HCT116 (cell line): ENCODE measurements at regions not wholly inside any gene's neighbourhood (a gene's known extent, or its start where the extent isn't known, plus 50 kb on each side); places are given as distances from the start of the nearest gene placed in this dataset.

Experiments used
- ATAC-seq: fragments of 200-7000 bp; cut with Tn5 transposase; 2 replicates; pipeline ENCODE4 v1.9.1; 2020; ENCODE audit warnings: mild to moderate bottlenecking, moderate library complexity
- BruUV-seq: library from RNA; stranded (reverse); fragments of 400-500 nt; replicated peaks from 2 replicates; lab custom pipeline; 2021; lab: Mats Ljungman, UMichigan
- CTCF ChIA-PET: fragments of 300-600 bp; sonication (Branson Sonifier 250); formaldehyde crosslinking; loops from one replicate; lab custom pipeline; 2021; ENCODE audit warnings: antibody characterized with exemption; lab: Charles Lee
- POLR2A ChIA-PET: fragments of 300-600, 350-600 bp; sonication (Branson Sonifier 250); formaldehyde crosslinking; loops from one replicate; lab custom pipeline; 2021; ENCODE audit warnings: antibody characterized with exemption; lab: Charles Lee
- RAD21 ChIA-PET, 2 experiments: fragments of 300-600 bp; sonication (Branson Sonifier 250); formaldehyde crosslinking; loops; one replicate each; lab custom pipeline; 2023; ENCODE audit warnings: low total read pairs in 2 of 2; ENCODE audit not compliant: uncharacterized antibody in 2 of 2, unreplicated experiment in 2 of 2, low non-redundant PET in 1 of 2; lab: Charles Lee
- DNase-seq: peaks from one replicate; pipeline ENCODE4 v3.0.0-alpha.2; 2010; ENCODE audit warnings: low read depth, low spot score
- H2AFZ ChIP-seq: fragments of 200-600 bp; shearing (Covaris generic), sonication (generic); 2 replicates; pipeline ENCODE4 v1.6.1; 2017; ENCODE audit warnings: low read depth, mixed run types, mixed read lengths, antibody characterized with exemption, low read length; ENCODE audit not compliant: poor library complexity, severe bottlenecking
- H3K27ac ChIP-seq: 2 replicates; pipeline ENCODE4 v1.5.1; 2012; ENCODE audit warnings: low read depth, low read length
- H3K27me3 ChIP-seq: fragments of 200-600 bp; sonication (generic); 2 replicates; pipeline ENCODE4 v1.6.1; 2016; ENCODE audit warnings: mixed run types, low read length, mixed read lengths; ENCODE audit not compliant: insufficient read depth
- H3K36me3 ChIP-seq, 2 experiments: fragments of 200-500 bp in 1 of 2; fragments of 200-600 bp in 1 of 2; sonication (Bioruptor generic) in 1 of 2; sonication (generic) in 1 of 2; 2 replicates each; pipeline versions ENCODE4 v1.5.1 to v1.6.1; 2014 to 2016; ENCODE audit warnings: low read length in 2 of 2, inconsistent platforms in 1 of 2, mixed read lengths in 1 of 2, mixed run types in 1 of 2; ENCODE audit not compliant: insufficient read depth in 2 of 2, control insufficient read depth in 1 of 2
- H3K4me1 ChIP-seq, 2 experiments: fragments of 200-600 bp in 1 of 2; sonication (generic) in 1 of 2; 2 replicates each; pipeline versions ENCODE4 v1.5.1 to v1.6.1; 2012 to 2017; ENCODE audit warnings: low read length in 2 of 2, inconsistent platforms in 1 of 2, mild to moderate bottlenecking in 1 of 2, mixed read lengths in 1 of 2, mixed run types in 1 of 2, moderate library complexity in 1 of 2; ENCODE audit not compliant: insufficient read depth in 2 of 2, control insufficient read depth in 1 of 2
- H3K4me2 ChIP-seq: fragments of 200-600 bp; sonication (generic); 2 replicates; pipeline ENCODE4 v1.6.1; 2017; ENCODE audit warnings: mixed run types, low read length, mixed read lengths
- H3K4me3 ChIP-seq, 2 experiments: fragments of 200-600 bp in 1 of 2; sonication (generic) in 1 of 2; replicated peaks in 1 of 2; 2 replicates each; pipeline ENCODE4 v1.5.1; 2011 to 2016; ENCODE audit warnings: low read length in 2 of 2, control low read depth in 1 of 2, low read depth in 1 of 2, mild to moderate bottlenecking in 1 of 2, mixed read lengths in 1 of 2, mixed run types in 1 of 2
- H3K79me2 ChIP-seq: fragments of 200-600 bp; sonication (generic); 2 replicates; pipeline ENCODE4 v1.6.1; 2017; ENCODE audit warnings: mild to moderate bottlenecking, mixed run types, low read length, moderate library complexity, mixed read lengths; ENCODE audit not compliant: insufficient read depth
- H3K9ac ChIP-seq: fragments of 200-600 bp; sonication (generic); 2 replicates; pipeline ENCODE4 v1.6.1; 2016; ENCODE audit warnings: low read length, mixed read lengths
- H3K9me2 ChIP-seq: fragments of 200-600 bp; sonication (generic), shearing (Covaris generic); 2 replicates; pipeline ENCODE4 v1.6.1; 2017; ENCODE audit warnings: mixed run types, mild to moderate bottlenecking, moderate library complexity; ENCODE audit not compliant: insufficient read depth
- H3K9me3 ChIP-seq, 2 experiments: fragments of 200-500 bp in 1 of 2; fragments of 200-600 bp in 1 of 2; sonication (Bioruptor generic) in 1 of 2; sonication (generic) in 1 of 2; 2 replicates each; pipeline ENCODE4 v1.6.1; 2014 to 2017; ENCODE audit warnings: low read length in 2 of 2, mixed read lengths in 2 of 2, inconsistent platforms in 1 of 2, low read depth in 1 of 2, mild to moderate bottlenecking in 1 of 2, mixed run types in 1 of 2, moderate library complexity in 1 of 2; ENCODE audit not compliant: control insufficient read depth in 1 of 2, insufficient read depth in 1 of 2
- H4K20me1 ChIP-seq: fragments of 200-600 bp; sonication (generic), shearing (Covaris generic); 2 replicates; pipeline ENCODE4 v1.6.1; 2017; ENCODE audit warnings: mixed run types, mild to moderate bottlenecking, moderate library complexity; ENCODE audit not compliant: insufficient read depth
- CEBPB ChIP-seq: IDR thresholded peaks from 2 replicates; pipeline ENCODE4 v1.6.1; 2012; ENCODE audit warnings: low read depth
- EGR1 ChIP-seq: IDR thresholded peaks from 2 replicates; pipeline ENCODE4 v1.6.1; 2012; ENCODE audit warnings: low read depth
- ELF1 ChIP-seq: IDR thresholded peaks from 2 replicates; pipeline ENCODE4 v1.6.1; 2012; ENCODE audit warnings: low read depth, borderline replicate concordance
- FOSL1 ChIP-seq: IDR thresholded peaks from 2 replicates; pipeline ENCODE4 v1.6.1; 2012; ENCODE audit warnings: low read depth
- JUND ChIP-seq: IDR thresholded peaks from 2 replicates; pipeline ENCODE4 v1.6.1; 2012
- POLR2A ChIP-seq: IDR thresholded peaks from 2 replicates; pipeline ENCODE4 v1.7.0; 2011; ENCODE audit warnings: borderline replicate concordance; ENCODE audit not compliant: insufficient read depth, insufficient read length; ENCODE audit errors: extremely low read depth
- RAD21 ChIP-seq: IDR thresholded peaks from 2 replicates; pipeline ENCODE4 v1.6.1; 2012; ENCODE audit warnings: low read depth, mild to moderate bottlenecking
- TCF7L2 ChIP-seq: IDR thresholded peaks from 2 replicates; pipeline ENCODE4 v1.7.0; 2011; ENCODE audit warnings: borderline replicate concordance, inconsistent platforms; ENCODE audit not compliant: insufficient read depth, insufficient read length; ENCODE audit errors: extremely low read depth
- YY1 ChIP-seq: IDR thresholded peaks from 2 replicates; pipeline ENCODE4 v1.6.1; 2011; ENCODE audit warnings: low read length, low read depth, moderate library complexity, mild to moderate bottlenecking; ENCODE audit not compliant: insufficient replicate concordance; ENCODE audit errors: extremely low read depth
- intact Hi-C: fragments of 100-400 bp; cut with micrococcal nuclease; formaldehyde crosslinking; loops from 2 replicates; pipeline ENCODE4 v1.10.0; 2022
- TF ChIP-seq, protein P1 (sequence below): IDR thresholded peaks from 2 replicates; pipeline ENCODE4 v1.6.1; 2011; ENCODE audit warnings: mild to moderate bottlenecking, low read length, moderate library complexity; ENCODE audit not compliant: insufficient replicate concordance; ENCODE audit errors: extremely low read depth
- TF ChIP-seq, protein P2 (sequence below): IDR thresholded peaks from 2 replicates; pipeline ENCODE4 v1.6.1; 2012; ENCODE audit warnings: low read depth
- TF ChIP-seq, protein P3 (sequence below): IDR thresholded peaks from 2 replicates; pipeline ENCODE4 v1.6.1; 2012
- TF ChIP-seq, protein P4 (sequence below): IDR thresholded peaks from 2 replicates; pipeline ENCODE4 v1.6.1; 2012

DNA sequence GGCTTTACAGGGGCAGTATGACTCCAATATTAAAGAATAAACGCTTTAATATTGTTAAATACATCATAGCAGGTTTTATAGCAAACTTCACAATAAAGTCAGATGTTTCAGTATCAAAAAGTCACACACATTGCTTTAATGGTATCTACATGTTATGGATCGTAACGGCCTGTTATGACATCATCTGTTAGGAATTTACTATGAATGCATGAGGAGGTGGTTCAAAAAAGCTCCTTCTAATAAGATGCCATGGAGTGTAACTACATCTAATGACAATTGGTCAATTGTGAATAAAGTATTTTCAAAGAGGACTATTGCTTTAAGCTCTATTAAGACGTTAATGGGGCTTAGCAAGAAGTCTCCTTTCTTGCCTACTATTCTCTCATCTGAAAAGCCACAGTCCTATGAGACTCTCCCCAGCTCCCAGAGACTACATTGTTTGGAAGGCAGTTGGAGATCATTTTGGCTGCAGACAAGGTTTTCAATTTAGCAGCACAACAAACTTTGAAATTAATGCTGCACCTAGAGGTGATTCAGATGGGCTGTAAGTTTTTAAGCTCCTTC is 300.7 kb upstream of the MEIS1 start:
- RAD21 ChIA-PET = no interaction called here
- CTCF ChIA-PET = no interaction called here

DNA sequence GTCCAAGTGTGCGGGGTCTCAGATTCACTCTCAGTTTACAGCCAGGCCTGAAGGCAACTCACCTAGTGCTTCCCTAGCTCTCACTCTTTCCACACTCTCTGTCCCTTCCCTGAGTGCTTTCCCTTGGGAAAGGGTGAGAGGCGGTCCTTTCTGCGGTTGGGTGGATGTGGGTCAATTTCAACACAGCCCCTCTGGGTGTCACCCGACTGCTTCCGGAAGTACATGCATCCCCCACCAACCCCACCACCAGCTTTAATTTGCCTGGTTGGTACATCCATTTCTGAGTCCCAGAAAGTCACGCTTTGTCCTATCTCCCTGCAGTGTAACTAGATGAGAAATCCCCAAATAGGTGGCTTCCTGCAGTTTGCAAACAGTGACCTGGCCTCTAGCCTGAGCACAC is 307.3 kb upstream of the MEIS1 start:
- RAD21 ChIA-PET = no interaction called here
- Histone ChIP-seq H3K9ac (no peak overlapping the region), H3K79me2 (no peaks in the 10 kb centered on the region), H2AFZ (no peak overlapping the region), H3K36me3 (no peaks in the 10 kb centered on the region), H3K4me2 (no peak overlapping the region), H3K9me2 (no peaks in the 10 kb centered on the region), H3K9me3 (no peaks in the 10 kb centered on the region), H3K27me3 (peaks cover 7% of the 10 kb centered on the region; the same call in 1 of the 2 replicates), H3K4me3 (no peak overlapping the region), H4K20me1 (no peaks in the 10 kb centered on the region), H3K4me1 (no peaks in the 10 kb centered on the region), H3K27ac (no peak overlapping the region)
- intact Hi-C loops = no loop called here
- no peak for DNase-seq
- BruUV-seq = no TSS peak
- POLR2A ChIA-PET = no interaction called here
- CTCF ChIA-PET = no interaction called here
- ATAC-seq = no peak
- TF ChIP-seq EGR1 (no peak), RAD21 (no peak), YY1 (no peak), FOSL1 (no peak), CEBPB (no peak), JUND (no peak)
- TF ChIP-seq, protein P1, sequence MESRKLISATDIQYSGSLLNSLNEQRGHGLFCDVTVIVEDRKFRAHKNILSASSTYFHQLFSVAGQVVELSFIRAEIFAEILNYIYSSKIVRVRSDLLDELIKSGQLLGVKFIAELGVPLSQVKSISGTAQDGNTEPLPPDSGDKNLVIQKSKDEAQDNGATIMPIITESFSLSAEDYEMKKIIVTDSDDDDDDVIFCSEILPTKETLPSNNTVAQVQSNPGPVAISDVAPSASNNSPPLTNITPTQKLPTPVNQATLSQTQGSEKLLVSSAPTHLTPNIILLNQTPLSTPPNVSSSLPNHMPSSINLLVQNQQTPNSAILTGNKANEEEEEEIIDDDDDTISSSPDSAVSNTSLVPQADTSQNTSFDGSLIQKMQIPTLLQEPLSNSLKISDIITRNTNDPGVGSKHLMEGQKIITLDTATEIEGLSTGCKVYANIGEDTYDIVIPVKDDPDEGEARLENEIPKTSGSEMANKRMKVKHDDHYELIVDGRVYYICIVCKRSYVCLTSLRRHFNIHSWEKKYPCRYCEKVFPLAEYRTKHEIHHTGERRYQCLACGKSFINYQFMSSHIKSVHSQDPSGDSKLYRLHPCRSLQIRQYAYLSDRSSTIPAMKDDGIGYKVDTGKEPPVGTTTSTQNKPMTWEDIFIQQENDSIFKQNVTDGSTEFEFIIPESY = no peak
- TF ChIP-seq, protein P2, sequence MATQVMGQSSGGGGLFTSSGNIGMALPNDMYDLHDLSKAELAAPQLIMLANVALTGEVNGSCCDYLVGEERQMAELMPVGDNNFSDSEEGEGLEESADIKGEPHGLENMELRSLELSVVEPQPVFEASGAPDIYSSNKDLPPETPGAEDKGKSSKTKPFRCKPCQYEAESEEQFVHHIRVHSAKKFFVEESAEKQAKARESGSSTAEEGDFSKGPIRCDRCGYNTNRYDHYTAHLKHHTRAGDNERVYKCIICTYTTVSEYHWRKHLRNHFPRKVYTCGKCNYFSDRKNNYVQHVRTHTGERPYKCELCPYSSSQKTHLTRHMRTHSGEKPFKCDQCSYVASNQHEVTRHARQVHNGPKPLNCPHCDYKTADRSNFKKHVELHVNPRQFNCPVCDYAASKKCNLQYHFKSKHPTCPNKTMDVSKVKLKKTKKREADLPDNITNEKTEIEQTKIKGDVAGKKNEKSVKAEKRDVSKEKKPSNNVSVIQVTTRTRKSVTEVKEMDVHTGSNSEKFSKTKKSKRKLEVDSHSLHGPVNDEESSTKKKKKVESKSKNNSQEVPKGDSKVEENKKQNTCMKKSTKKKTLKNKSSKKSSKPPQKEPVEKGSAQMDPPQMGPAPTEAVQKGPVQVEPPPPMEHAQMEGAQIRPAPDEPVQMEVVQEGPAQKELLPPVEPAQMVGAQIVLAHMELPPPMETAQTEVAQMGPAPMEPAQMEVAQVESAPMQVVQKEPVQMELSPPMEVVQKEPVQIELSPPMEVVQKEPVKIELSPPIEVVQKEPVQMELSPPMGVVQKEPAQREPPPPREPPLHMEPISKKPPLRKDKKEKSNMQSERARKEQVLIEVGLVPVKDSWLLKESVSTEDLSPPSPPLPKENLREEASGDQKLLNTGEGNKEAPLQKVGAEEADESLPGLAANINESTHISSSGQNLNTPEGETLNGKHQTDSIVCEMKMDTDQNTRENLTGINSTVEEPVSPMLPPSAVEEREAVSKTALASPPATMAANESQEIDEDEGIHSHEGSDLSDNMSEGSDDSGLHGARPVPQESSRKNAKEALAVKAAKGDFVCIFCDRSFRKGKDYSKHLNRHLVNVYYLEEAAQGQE = no peak
- TF ChIP-seq, protein P3, sequence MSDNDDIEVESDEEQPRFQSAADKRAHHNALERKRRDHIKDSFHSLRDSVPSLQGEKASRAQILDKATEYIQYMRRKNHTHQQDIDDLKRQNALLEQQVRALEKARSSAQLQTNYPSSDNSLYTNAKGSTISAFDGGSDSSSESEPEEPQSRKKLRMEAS = no peak

More for the DNA sequence above, 300.7 kb upstream of the MEIS1 start:
- no peak overlapping the region for H3K9ac ChIP-seq
- no peak for ATAC-seq
- H3K36me3 ChIP-seq = no peaks in the 10 kb centered on the region
- no peak overlapping the region for H3K27ac ChIP-seq
- no peak overlapping the region for H2AFZ ChIP-seq
- H4K20me1 ChIP-seq = no peaks in the 10 kb centered on the region
- H3K4me2 ChIP-seq = no peak overlapping the region
- no TSS peak for BruUV-seq
- no peak for DNase-seq
- no peaks in the 10 kb centered on the region for H3K9me2 ChIP-seq
- H3K27me3 ChIP-seq = peaks cover 4% of the 10 kb centered on the region; the same call in 1 of the 2 replicates
- no peaks in the 10 kb centered on the region for H3K9me3 ChIP-seq
- no peak overlapping the region for H3K4me3 ChIP-seq
- intact Hi-C loops = no loop called here
- no peaks in the 10 kb centered on the region for H3K4me1 ChIP-seq
- TF ChIP-seq JUND (no peak), YY1 (no peak), ELF1 (no peak), TCF7L2 (no peak), POLR2A (no peak)
- TF ChIP-seq, protein P4, sequence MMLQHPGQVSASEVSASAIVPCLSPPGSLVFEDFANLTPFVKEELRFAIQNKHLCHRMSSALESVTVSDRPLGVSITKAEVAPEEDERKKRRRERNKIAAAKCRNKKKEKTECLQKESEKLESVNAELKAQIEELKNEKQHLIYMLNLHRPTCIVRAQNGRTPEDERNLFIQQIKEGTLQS = no peak
- POLR2A ChIA-PET = no interaction called here
- no peaks in the 10 kb centered on the region for H3K79me2 ChIP-seq
